Calu3 (cell line): ENCODE measurements at regions not wholly inside any gene's neighbourhood (a gene's known extent, or its start where the extent isn't known, plus 50 kb on each side); places are given as distances from the start of the nearest gene placed in this dataset.

Experiments
- BruUV-seq: library from RNA; stranded (reverse); fragments of 400-500 nt; replicated peaks from 2 replicates; lab custom pipeline; 2021; lab: Mats Ljungman, UMichigan
- CTCF ChIA-PET: fragments of 300-600 bp; sonication (Branson Sonifier 250); formaldehyde crosslinking; loops from one replicate; lab custom pipeline; 2022; ENCODE audit warnings: antibody characterized with exemption; lab: Charles Lee
- DNase-seq: peaks from one replicate; pipeline ENCODE4 v3.0.0; 2022
- H3K27ac Mint-ChIP-seq: one replicate; pipeline ENCODE4 v1.8.0; 2022; ENCODE audit warnings: mixed read lengths; ENCODE audit not compliant: unreplicated experiment
- H3K27me3 Mint-ChIP-seq: one replicate; pipeline ENCODE4 v1.8.0; 2022; ENCODE audit warnings: mixed read lengths; ENCODE audit not compliant: unreplicated experiment
- H3K36me3 Mint-ChIP-seq: one replicate; pipeline ENCODE4 v1.8.0; 2022; ENCODE audit warnings: mild to moderate bottlenecking, moderate library complexity, mixed read lengths; ENCODE audit not compliant: insufficient read depth, unreplicated experiment
- H3K4me1 Mint-ChIP-seq: one replicate; pipeline ENCODE4 v1.8.0; 2022; ENCODE audit warnings: mild to moderate bottlenecking, low read depth, mixed read lengths; ENCODE audit not compliant: unreplicated experiment
- H3K4me3 Mint-ChIP-seq: one replicate; pipeline ENCODE4 v1.8.0; 2022; ENCODE audit warnings: mild to moderate bottlenecking, low read depth, moderate library complexity, mixed read lengths; ENCODE audit not compliant: unreplicated experiment
- H3K9me3 Mint-ChIP-seq: one replicate; pipeline ENCODE4 v1.8.0; 2022; ENCODE audit warnings: low read depth, mixed read lengths; ENCODE audit not compliant: unreplicated experiment
- intact Hi-C: fragments of 100-400 bp; cut with micrococcal nuclease; formaldehyde crosslinking; loops from one replicate; pipeline ENCODE4 v1.10.0; 2022; ENCODE audit not compliant: unreplicated experiment
- TF ChIP-seq, protein P1 (sequence below): fragments of 200-600 bp; IDR thresholded peaks from one replicate; pipeline ENCODE4 v1.8.0; 2022; ENCODE audit warnings: antibody characterized with exemption; ENCODE audit not compliant: unreplicated experiment

DNA sequence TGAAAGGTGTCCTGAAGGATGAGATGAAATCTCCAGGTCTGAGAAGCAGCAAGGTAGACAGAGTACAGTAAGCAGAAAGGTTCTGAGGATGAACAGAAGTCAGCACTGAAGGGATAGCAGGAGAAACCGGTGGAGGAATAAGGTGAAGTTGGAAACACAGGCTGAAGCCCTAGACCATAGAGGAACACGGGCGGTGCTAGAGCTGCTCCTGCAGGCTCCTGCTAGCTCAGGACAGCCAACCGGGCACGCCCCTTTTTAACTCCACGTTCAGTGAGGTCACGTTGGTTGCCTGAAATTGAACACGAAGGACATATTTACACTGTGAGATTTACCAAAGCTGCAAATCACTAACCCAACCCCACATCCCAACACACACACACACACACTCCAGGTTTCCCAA is 1886.4 kb upstream of the AGA start:
- no peaks in the 10 kb centered on the region for H3K36me3 Mint-ChIP-seq
- intact Hi-C loops: no loop called here
- BruUV-seq: no TSS peak
- no peak overlapping the region for H3K4me3 Mint-ChIP-seq
- H3K4me1 Mint-ChIP-seq: no peaks in the 10 kb centered on the region
- TF ChIP-seq, protein P1, sequence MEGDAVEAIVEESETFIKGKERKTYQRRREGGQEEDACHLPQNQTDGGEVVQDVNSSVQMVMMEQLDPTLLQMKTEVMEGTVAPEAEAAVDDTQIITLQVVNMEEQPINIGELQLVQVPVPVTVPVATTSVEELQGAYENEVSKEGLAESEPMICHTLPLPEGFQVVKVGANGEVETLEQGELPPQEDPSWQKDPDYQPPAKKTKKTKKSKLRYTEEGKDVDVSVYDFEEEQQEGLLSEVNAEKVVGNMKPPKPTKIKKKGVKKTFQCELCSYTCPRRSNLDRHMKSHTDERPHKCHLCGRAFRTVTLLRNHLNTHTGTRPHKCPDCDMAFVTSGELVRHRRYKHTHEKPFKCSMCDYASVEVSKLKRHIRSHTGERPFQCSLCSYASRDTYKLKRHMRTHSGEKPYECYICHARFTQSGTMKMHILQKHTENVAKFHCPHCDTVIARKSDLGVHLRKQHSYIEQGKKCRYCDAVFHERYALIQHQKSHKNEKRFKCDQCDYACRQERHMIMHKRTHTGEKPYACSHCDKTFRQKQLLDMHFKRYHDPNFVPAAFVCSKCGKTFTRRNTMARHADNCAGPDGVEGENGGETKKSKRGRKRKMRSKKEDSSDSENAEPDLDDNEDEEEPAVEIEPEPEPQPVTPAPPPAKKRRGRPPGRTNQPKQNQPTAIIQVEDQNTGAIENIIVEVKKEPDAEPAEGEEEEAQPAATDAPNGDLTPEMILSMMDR: no peak
- DNase-seq: no peak
- no peaks in the 10 kb centered on the region for H3K27me3 Mint-ChIP-seq
- CTCF ChIA-PET: no interaction called here
- no peak overlapping the region for H3K27ac Mint-ChIP-seq
- no peaks in the 10 kb centered on the region for H3K9me3 Mint-ChIP-seq

GRCh38 chr4:179331362-179331761 is 1889.1 kb upstream of the AGA start:
- Mint-ChIP-seq H3K36me3 (no peaks in the 10 kb centered on the region), H3K9me3 (no peaks in the 10 kb centered on the region), H3K4me3 (no peak overlapping the region), H3K27me3 (no peaks in the 10 kb centered on the region), H3K4me1 (no peaks in the 10 kb centered on the region), H3K27ac (no peak overlapping the region)
- DNase-seq: no peak
- TF ChIP-seq, protein P1: no peak
- CTCF ChIA-PET: no interaction called here
- no TSS peak for BruUV-seq
- intact Hi-C loops: no loop called here

DNA sequence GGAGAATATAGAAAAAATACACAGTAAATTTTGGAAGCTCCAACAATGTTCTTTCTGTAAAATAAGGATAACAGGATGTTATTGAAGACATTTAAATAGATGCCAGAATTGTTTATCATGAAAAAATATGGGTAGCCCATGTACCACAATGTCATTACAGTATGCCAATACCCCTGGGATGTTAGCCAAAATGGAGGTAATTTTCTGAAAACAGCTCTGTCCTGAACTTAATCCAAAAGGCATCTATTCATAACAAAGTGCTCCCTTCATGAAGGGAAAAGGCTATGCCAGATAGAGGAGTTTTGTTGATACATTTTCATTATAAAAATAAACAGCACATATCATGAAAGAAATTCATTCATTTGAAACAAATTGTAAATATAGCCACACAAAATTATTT is 1902.6 kb upstream of the AGA start:
- TF ChIP-seq, protein P1: no peak
- no TSS peak for BruUV-seq
- no peaks in the 10 kb centered on the region for H3K36me3 Mint-ChIP-seq
- H3K27ac Mint-ChIP-seq: no peak overlapping the region
- no peaks in the 10 kb centered on the region for H3K9me3 Mint-ChIP-seq
- intact Hi-C loops: no loop called here
- H3K27me3 Mint-ChIP-seq: no peaks in the 10 kb centered on the region
- H3K4me1 Mint-ChIP-seq: no peaks in the 10 kb centered on the region
- CTCF ChIA-PET: no interaction called here
- DNase-seq: no peak
- H3K4me3 Mint-ChIP-seq: no peak overlapping the region

GRCh38 chr4:179352221-179352620 is 1910.0 kb upstream of the AGA start:
- intact Hi-C loops: no loop called here
- CTCF ChIA-PET: no interaction called here
- no peaks in the 10 kb centered on the region for H3K27me3 Mint-ChIP-seq
- no peak overlapping the region for H3K27ac Mint-ChIP-seq
- H3K4me3 Mint-ChIP-seq: no peak overlapping the region
- H3K36me3 Mint-ChIP-seq: no peaks in the 10 kb centered on the region
- TF ChIP-seq, protein P1: no peak
- no TSS peak for BruUV-seq
- H3K9me3 Mint-ChIP-seq: no peaks in the 10 kb centered on the region
- DNase-seq: no peak
- no peaks in the 10 kb centered on the region for H3K4me1 Mint-ChIP-seq
